Epithelial cell of proximal tubule (primary cell): ENCODE measurements at regions not wholly inside any gene's neighbourhood (a gene's known extent, or its start where the extent isn't known, plus 50 kb on each side); places are given as distances from the start of the nearest gene placed in this dataset.

Experiments
- DNase-seq: peaks from one replicate; pipeline ENCODE4 v3.0.0-alpha.2; 2011; ENCODE audit warnings: low read depth
- H3K4me3 ChIP-seq: 2 replicates; pipeline ENCODE4 v1.5.1; 2011; ENCODE audit warnings: low read depth, mild to moderate bottlenecking, low read length
- CTCF ChIP-seq: conservative IDR thresholded peaks from 2 replicates; pipeline ENCODE4 v1.5.1; 2012; ENCODE audit warnings: low read depth, mild to moderate bottlenecking, low read length

- no peak for DNase-seq
- H3K4me3 ChIP-seq = no peak overlapping the region
- no peak for TF ChIP-seq CTCF
Observed at GRCh38 chr3:74564560-74564959, 49.9 kb downstream of the CNTN3 start.

- no peak for DNase-seq
Observed at GRCh38 chr3:74562558-74563269, 51.7 kb downstream of the CNTN3 start.

GRCh38 chr3:74561881-74562280 lies 52.6 kb downstream of the CNTN3 start:
- TF ChIP-seq CTCF = no peak

More at GRCh38 chr3:74562558-74563269, 51.7 kb downstream of the CNTN3 start:
- H3K4me3 ChIP-seq = no peak overlapping the region
- TF ChIP-seq CTCF = no peak

GRCh38 chr3:74559261-74559660 lies 55.2 kb downstream of the CNTN3 start:
- no peak for DNase-seq
- no peak overlapping the region for H3K4me3 ChIP-seq
- no peak for TF ChIP-seq CTCF

More at GRCh38 chr3:74561881-74562280, 52.6 kb downstream of the CNTN3 start:
- DNase-seq = no peak
- H3K4me3 ChIP-seq = no peak overlapping the region

GRCh38 chr3:74550686-74551085 lies 63.8 kb downstream of the CNTN3 start:
- no peak for DNase-seq
- no peak overlapping the region for H3K4me3 ChIP-seq
- TF ChIP-seq CTCF = no peak

GRCh38 chr3:74546426-74546825 lies 68.0 kb downstream of the CNTN3 start:
- DNase-seq = no peak
- no peak overlapping the region for H3K4me3 ChIP-seq
- no peak for TF ChIP-seq CTCF

- TF ChIP-seq CTCF = no peak
- DNase-seq = no peak
- H3K4me3 ChIP-seq = no peak overlapping the region
Observed at GRCh38 chr3:74542441-74542840, 72.0 kb downstream of the CNTN3 start.
